ENCODE measurements at regions not wholly inside any gene's neighbourhood (a gene's known extent, or its start where the extent isn't known, plus 50 kb on each side); places are given as distances from the start of the nearest gene placed in this dataset.

- Mint-ChIP-seq H3K27ac (ENCODE audit: unreplicated experiment) (no peak overlapping the region), H3K9me3 (ENCODE audit: low read depth) (peaks cover 4% of the 10 kb centered on the region), H3K27me3 (ENCODE audit: low read depth) (no peaks in the 10 kb centered on the region), H3K36me3 (ENCODE audit: low read depth) (no peaks in the 10 kb centered on the region), H3K4me3 (ENCODE audit: unreplicated experiment) (no peak overlapping the region), H3K4me1 (ENCODE audit: low read depth) (no peaks in the 10 kb centered on the region)
- no peak for TF ChIP-seq CTCF (IDR thresholded peaks at IDR 0.05)
- DNase-seq (ENCODE audit: low spot score) = no peak
Observed at GRCh38 chr2:2765176-2765800, 434.2 kb upstream of the MYT1L start.

- no peaks in the 10 kb centered on the region for H3K4me1 Mint-ChIP-seq (ENCODE audit: low read depth)
- peaks cover 8% of the 10 kb centered on the region for H3K9me3 Mint-ChIP-seq (ENCODE audit: low read depth)
- DNase-seq (ENCODE audit: low spot score) = no peak
- H3K36me3 Mint-ChIP-seq (ENCODE audit: low read depth) = no peaks in the 10 kb centered on the region
- no peak for TF ChIP-seq CTCF (IDR thresholded peaks at IDR 0.05)
- no peak overlapping the region for H3K27ac Mint-ChIP-seq (ENCODE audit: unreplicated experiment)
- no peak overlapping the region for H3K4me3 Mint-ChIP-seq (ENCODE audit: unreplicated experiment)
- H3K27me3 Mint-ChIP-seq (ENCODE audit: low read depth) = no peaks in the 10 kb centered on the region
Observed at GRCh38 chr2:2764739-2765138, 433.7 kb upstream of the MYT1L start.

- no peaks in the 10 kb centered on the region for H3K36me3 Mint-ChIP-seq (ENCODE audit: low read depth)
- H3K27ac Mint-ChIP-seq (ENCODE audit: unreplicated experiment) = no peak overlapping the region
Observed at GRCh38 chr2:2764001-2764355, 432.9 kb upstream of the MYT1L start.

GRCh38 chr2:2763351-2764000 is 432.4 kb upstream of the MYT1L start:
- no peak for DNase-seq (ENCODE audit: low spot score)
- no peak for TF ChIP-seq CTCF (IDR thresholded peaks at IDR 0.05)
- no peaks in the 10 kb centered on the region for H3K27me3 Mint-ChIP-seq (ENCODE audit: low read depth)
- H3K4me3 Mint-ChIP-seq (ENCODE audit: unreplicated experiment) = no peak overlapping the region
- H3K4me1 Mint-ChIP-seq (ENCODE audit: low read depth) = no peaks in the 10 kb centered on the region
- no peaks in the 10 kb centered on the region for H3K36me3 Mint-ChIP-seq (ENCODE audit: low read depth)
- peaks cover 8% of the 10 kb centered on the region for H3K9me3 Mint-ChIP-seq (ENCODE audit: low read depth)
- H3K27ac Mint-ChIP-seq (ENCODE audit: unreplicated experiment) = no peak overlapping the region

More at GRCh38 chr2:2764001-2764355, 432.9 kb upstream of the MYT1L start:
- no peak for TF ChIP-seq CTCF (IDR thresholded peaks at IDR 0.05)
- Mint-ChIP-seq H3K4me1 (ENCODE audit: low read depth) (no peaks in the 10 kb centered on the region), H3K27me3 (ENCODE audit: low read depth) (no peaks in the 10 kb centered on the region), H3K4me3 (ENCODE audit: unreplicated experiment) (no peak overlapping the region), H3K9me3 (ENCODE audit: low read depth) (peaks cover 8% of the 10 kb centered on the region)
- no peak for DNase-seq (ENCODE audit: low spot score)

- peaks cover 8% of the 10 kb centered on the region for H3K9me3 Mint-ChIP-seq (ENCODE audit: low read depth)
- H3K4me3 Mint-ChIP-seq (ENCODE audit: unreplicated experiment) = no peak overlapping the region
- no peaks in the 10 kb centered on the region for H3K4me1 Mint-ChIP-seq (ENCODE audit: low read depth)
- no peaks in the 10 kb centered on the region for H3K36me3 Mint-ChIP-seq (ENCODE audit: low read depth)
- H3K27me3 Mint-ChIP-seq (ENCODE audit: low read depth) = peaks cover 2% of the 10 kb centered on the region
- no peak for DNase-seq (ENCODE audit: low spot score)
- no peak for TF ChIP-seq CTCF (IDR thresholded peaks at IDR 0.05)
- H3K27ac Mint-ChIP-seq (ENCODE audit: unreplicated experiment) = no peak overlapping the region
Observed at GRCh38 chr2:2762913-2763312, 431.8 kb upstream of the MYT1L start.

Data from chondrocyte (in vitro differentiated cells).